ENCODE measurements at regions not wholly inside any gene's neighbourhood (a gene's known extent, or its start where the extent isn't known, plus 50 kb on each side); places are given as distances from the start of the nearest gene placed in this dataset.

GRCh38 chr2:235234736-235235135 is 259.1 kb upstream of the AGAP1 start:
- no peak overlapping the region for H2AK5ac ChIP-seq (ENCODE audit: low read depth, low read length)
- TF ChIP-seq SIRT6 (IDR thresholded peaks at IDR 0.05; ENCODE audit: low read length) (no peak), JUN (IDR thresholded peaks at IDR 0.05; ENCODE audit: low read depth, low read length) (no peak), SIN3A (conservative IDR thresholded peaks at IDR 0.05 in 1 of 2, IDR thresholded peaks at IDR 0.05 in 1 of 2; ENCODE audit: low read depth in 1 of 2, low read length in 2 of 2) (no peak), BACH1 (IDR thresholded peaks at IDR 0.05; ENCODE audit: low read length) (no peak), SRF (IDR thresholded peaks at IDR 0.05; ENCODE audit: low read depth, low read length) (no peak), RAD21 (IDR thresholded peaks at IDR 0.05 in 1 of 2, conservative IDR thresholded peaks at IDR 0.05 in 1 of 2; ENCODE audit: low read depth in 2 of 2, low read length in 2 of 2) (no peak), TCF12 (IDR thresholded peaks at IDR 0.05; ENCODE audit: low read depth, low read length) (no peak)
- no peak overlapping the region for H3K4me2 ChIP-seq (ENCODE audit: insufficient read depth in 1 of 2, low read depth in 2 of 2, low read length in 2 of 2)
- no peak overlapping the region for H4K5ac ChIP-seq (ENCODE audit: insufficient read length, low read depth, low read length)
- H3K23ac ChIP-seq (ENCODE audit: insufficient read length): no peak overlapping the region
- no peak overlapping the region for H2AFZ ChIP-seq (ENCODE audit: low read length)
- H3K4me1 ChIP-seq (replicated peaks in 1 of 4; ENCODE audit: control insufficient read depth in 3 of 4, insufficient read depth in 4 of 4, low read length in 3 of 4): no peaks in the 10 kb centered on the region
- H2BK120ac ChIP-seq (replicated peaks; ENCODE audit: low read depth, low read length): no peak overlapping the region
- H4K8ac ChIP-seq (ENCODE audit: extremely low read depth, insufficient read depth, low read length): no peak overlapping the region
- ChIA-PET POLR2A (ENCODE audit: partially characterized antibody) (no interaction called here), CTCF (ENCODE audit: partially characterized antibody) (no interaction called here)
- H2BK12ac ChIP-seq (ENCODE audit: low read depth, low read length): no peak overlapping the region
- H3K79me2 ChIP-seq (ENCODE audit: control insufficient read depth in 1 of 2, insufficient read depth in 2 of 2, low read length in 2 of 2): no peaks in the 10 kb centered on the region
- no peaks in the 10 kb centered on the region for H3K27me3 ChIP-seq (replicated peaks in 1 of 4; ENCODE audit: control insufficient read depth in 3 of 4, extremely low read depth in 1 of 4, insufficient read depth in 3 of 4, low read length in 3 of 4)
- no peak overlapping the region for H3K56ac ChIP-seq (replicated peaks; ENCODE audit: insufficient read length, low read depth, low read length)
- no peak overlapping the region for H3K4ac ChIP-seq (replicated peaks; ENCODE audit: insufficient read length, low read depth, low read length)
- no peak overlapping the region for H3K9ac ChIP-seq (replicated peaks in 1 of 4; ENCODE audit: extremely low read depth in 1 of 4, low read depth in 3 of 4, low read length in 3 of 4)
- H2BK15ac ChIP-seq (ENCODE audit: low read length): no peak overlapping the region
- H4K20me1 ChIP-seq (replicated peaks in 1 of 2; ENCODE audit: control insufficient read depth in 1 of 2, insufficient read depth in 2 of 2, low read length in 2 of 2): no peaks in the 10 kb centered on the region
- H3K27ac ChIP-seq (ENCODE audit: low read depth, low read length): no peak overlapping the region
- no peak overlapping the region for H3K18ac ChIP-seq (ENCODE audit: extremely low read depth, low read length)
- H2BK20ac ChIP-seq (ENCODE audit: low read length): no peak overlapping the region
- no peaks in the 10 kb centered on the region for H3K79me1 ChIP-seq (ENCODE audit: low read depth, low read length)
- no peak overlapping the region for H4K91ac ChIP-seq (replicated peaks; ENCODE audit: insufficient read length, low read length)
- WGBS, 2 experiments (ENCODE audit: extremely low coverage in 1 of 2, insufficient coverage in 1 of 2, insufficient read length in 1 of 2, insufficient replicate concordance in 2 of 2, low coverage in 1 of 2, low lambda C conversion rate in 2 of 2, missing lambda C conversion rate in 1 of 2): 91% methylated on average over 6 of the region's 6 CpGs; no CpG with 5 or more reads in 1 of the 2 experiments
- H3K23me2 ChIP-seq (ENCODE audit: low read depth, low read length): no peaks in the 10 kb centered on the region
- DNase-seq (ENCODE audit: low read depth in 1 of 2, low spot score in 2 of 2) (no peak), FAIRE-seq (no peak)
- no peak overlapping the region for H3K14ac ChIP-seq (ENCODE audit: insufficient read length)
- no peak overlapping the region for H3K4me3 ChIP-seq (ENCODE audit: extremely low read depth in 1 of 4, insufficient read depth in 2 of 4, low read depth in 3 of 4, low read length in 4 of 4)
- H3K36me3 ChIP-seq (ENCODE audit: control insufficient read depth in 2 of 4, insufficient read depth in 4 of 4, low read length in 3 of 4): no peaks in the 10 kb centered on the region
- H3K9me3 ChIP-seq (ENCODE audit: insufficient read depth in 2 of 2, low read depth in 1 of 2, low read length in 1 of 2): no peaks in the 10 kb centered on the region
- no peak overlapping the region for H2BK5ac ChIP-seq (ENCODE audit: low read depth, low read length)
